NCI-H526 (cell line): ENCODE measurements at regions not wholly inside any gene's neighbourhood (a gene's known extent, or its start where the extent isn't known, plus 50 kb on each side); places are given as distances from the start of the nearest gene placed in this dataset.
A peak's percentile ranks its signal among the peaks of the same experiment; 100 is the strongest.
"Not testable (repeated sequence)": the region's sequence is repeated elsewhere in the genome, so short reads cannot be mapped to it uniquely, and the experiment has no call there.

Source experiments
- DNase-seq, 2 experiments: peaks; one replicate each; lab custom pipeline; 2025; lab: John Stamatoyannopoulos, UW

DNA sequence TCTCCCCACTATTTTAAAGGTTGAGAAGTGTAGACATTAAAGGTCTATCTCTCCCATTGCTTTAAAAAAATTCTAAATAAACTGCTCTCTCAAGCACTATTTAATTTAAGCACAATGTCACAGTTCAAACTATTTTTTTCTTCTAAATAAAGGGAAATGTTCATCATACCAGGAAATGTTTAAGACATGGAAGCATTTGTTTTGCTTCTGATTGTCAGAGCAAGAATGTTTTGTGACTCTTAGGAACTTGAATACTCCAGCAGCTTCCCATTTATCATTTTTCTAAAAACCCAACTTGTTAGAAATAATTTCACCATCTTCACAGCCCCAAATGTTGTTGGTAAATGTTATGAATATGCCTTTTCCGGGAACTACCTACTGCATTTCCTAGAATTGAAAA is 121.8 kb upstream of the NTF3 start:
- no peak for DNase-seq

DNA sequence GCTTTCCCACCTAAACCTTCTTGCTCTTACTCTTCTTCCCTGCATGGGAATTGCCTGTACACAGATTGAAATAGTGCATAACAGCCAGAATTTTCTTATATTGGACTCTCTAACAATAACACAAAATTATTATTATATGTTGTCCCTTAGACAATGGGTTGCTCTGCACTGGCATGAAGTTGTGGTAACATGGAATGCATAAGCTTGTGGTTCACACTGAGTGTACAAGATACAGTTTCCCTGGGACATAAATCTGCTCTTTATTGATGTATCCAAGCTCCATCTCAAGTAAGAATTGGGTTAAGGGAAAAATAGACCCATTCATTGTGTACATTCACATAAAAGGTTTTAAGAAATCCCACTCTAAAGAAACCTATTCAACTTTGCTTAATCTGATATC is 114.4 kb upstream of the NTF3 start:
- DNase-seq = no peak

DNA sequence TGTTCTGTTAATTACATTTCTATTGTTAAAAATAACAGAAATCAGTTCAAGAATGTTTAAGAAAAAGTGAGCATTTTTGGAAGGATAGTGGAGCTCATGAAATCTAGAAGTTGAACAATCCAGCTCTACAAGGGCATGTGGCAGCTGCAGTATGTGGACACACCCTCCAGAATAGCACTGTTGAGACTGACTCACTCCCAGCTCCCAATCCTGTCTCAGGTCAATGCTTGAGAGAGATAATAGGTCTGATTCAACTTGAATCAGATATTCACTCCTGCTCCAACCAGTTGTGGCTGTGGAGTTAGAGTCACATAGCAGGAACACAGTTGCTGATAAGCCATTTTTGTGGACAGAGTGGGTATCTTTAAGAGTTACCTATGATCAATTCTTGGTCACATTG is 113.0 kb upstream of the NTF3 start:
- DNase-seq = no peak

DNA sequence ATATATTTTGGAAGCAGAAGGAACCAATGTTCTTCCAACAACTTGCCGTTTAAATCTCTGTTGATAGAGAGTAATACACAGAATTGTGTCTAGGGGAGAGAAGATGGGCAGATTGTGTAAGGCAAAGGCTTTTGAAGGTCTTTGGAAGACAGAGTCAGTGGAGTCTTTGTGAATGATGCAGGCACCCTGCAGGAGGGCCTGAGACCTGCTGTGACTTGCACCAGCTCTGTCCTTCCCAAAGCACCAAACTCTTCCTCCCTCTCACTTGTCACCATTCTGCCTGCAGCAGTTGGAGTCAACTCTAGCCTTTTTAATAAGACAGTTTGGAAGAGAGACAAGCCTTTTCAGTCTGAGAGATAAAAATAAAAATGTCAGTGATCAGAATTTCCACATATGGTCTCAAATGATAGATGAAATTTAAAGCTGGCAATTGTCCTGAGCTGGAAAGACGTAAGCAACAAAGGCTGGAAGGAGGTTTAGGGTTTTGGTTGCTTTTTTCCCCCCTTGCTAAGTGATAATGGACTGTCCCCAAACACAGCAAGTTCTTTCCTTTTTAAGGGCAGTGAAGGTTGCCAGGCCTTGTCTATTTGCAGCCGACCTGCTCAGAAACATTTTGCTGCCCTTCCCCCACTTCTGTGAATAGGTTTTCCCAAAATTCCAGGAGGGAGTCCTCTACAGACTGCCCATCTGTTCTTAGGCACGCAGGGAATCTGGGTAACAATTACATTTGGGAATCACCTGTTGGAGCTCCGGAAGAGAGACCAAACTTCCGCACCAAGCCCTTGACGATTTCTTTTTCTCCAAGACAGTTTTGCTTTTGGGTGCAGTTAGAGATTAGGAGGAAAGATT is 103.0 kb upstream of the NTF3 start:
- no peak for DNase-seq

DNA sequence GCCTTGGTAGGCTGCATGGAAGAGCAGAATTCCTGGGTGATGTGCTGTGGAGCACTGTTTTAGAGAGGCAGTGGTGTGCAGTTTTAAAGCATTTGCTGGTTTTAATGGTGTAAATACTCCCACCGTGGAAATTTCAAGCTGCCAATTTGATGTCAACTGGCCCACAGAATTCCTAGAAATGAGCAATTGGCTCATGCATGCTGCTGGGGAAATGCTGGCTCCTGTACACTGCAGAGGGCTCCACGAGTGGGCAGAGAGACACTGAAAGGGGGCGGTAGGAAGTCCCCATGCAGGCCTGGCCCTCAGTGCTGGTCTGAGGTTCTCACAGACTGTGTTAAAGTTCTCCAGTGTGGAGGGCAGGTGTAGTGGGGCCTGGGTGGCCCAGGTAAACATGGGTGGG is 99.4 kb upstream of the NTF3 start:
- DNase-seq = no peak

DNA sequence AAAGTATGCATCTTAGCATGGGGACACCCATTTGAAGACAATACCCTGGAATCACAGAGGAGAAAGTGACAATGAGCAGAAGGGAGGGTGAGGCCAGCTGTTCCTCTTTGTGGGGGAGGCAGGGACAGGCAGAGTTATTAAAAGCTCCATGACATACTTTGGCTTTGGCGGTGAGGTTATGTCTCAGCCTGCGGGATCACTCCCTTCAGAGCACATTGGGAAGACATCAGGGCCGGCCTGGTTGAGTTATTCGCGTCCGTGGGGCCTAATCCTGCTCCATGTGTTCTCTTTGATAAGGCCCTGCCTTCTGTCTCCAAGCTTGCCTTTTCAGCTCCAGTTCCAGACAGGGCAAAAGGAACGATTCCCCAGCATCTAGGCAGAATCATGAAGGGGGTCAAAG is 98.8 kb upstream of the NTF3 start:
- DNase-seq = no peak

DNA sequence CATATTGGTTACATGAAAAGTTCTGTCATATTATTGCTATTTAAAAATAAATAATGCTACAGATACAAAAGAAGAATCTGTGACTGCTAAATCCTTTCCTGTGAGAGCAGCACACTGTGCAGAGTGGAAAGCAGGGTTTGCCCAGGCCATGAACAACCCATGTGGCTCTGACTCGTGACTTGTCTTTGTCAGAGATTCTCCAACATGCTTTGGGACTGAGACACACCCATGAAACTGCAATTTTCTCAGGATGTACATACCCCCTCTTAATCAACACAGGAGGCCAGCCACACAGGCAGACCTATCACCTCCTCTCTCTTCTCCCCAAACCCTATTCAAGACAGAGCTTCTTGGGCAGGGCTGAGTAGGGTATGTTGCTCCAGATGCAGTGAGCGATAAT is 96.8 kb upstream of the NTF3 start:
- no peak for DNase-seq

DNA sequence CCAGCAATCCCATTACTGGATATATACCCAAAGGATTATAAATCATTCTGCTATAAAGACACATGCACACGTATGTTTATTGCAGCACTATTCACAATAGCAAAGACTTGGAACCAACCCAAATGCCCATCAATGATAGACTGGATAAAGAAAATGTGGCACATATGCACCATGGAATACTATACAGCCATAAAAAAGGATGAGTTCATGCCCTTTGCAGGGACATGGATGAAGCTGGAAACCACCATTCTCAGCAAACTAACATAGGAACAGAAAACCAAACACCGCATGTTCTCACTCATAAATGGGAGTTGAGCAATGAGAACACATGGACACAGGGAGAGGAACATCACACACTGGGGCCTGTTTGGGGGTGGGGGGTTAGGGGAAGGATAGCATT is 90.8 kb upstream of the NTF3 start:
- DNase-seq = not testable (repeated sequence)

DNA sequence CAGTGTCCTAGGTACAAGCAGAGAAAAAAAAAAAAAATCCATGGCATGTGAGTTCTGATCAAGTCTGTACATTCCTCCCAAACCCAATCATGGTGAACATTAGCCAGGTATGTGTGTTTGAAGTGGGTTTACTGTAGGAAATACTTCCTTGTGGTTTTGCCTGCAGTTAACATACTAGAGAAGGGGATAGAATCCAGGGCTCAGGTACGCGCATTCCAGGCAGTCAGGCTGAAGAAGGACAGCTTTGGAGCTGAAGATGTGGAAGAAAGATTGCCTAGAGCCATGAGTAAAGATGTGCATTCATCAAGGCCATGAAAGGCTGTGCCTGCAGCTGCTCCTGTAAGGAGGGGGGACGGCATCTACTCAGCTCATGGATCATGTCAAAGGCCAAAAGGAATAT is 88.2 kb upstream of the NTF3 start:
- no peak for DNase-seq

DNA sequence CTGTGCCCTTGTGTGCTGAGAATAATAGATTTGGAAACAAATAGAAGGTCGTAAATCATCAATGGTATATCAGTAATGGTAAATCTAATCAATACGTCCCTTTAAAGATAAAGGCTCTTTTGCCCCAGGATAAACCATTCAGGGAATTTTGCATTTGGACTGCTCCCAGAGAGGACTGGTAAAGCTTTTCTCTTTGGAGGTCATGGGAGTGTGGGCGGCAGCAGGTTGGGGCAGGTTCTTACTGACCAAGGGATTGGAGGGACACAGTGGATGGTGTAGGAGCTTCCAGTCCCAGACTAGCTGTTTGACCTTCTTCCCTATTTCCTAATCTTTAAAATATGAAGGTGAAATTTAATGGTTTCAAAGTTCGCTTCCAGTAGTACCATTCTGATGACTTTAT is 87.8 kb upstream of the NTF3 start:
- no peak for DNase-seq

DNA sequence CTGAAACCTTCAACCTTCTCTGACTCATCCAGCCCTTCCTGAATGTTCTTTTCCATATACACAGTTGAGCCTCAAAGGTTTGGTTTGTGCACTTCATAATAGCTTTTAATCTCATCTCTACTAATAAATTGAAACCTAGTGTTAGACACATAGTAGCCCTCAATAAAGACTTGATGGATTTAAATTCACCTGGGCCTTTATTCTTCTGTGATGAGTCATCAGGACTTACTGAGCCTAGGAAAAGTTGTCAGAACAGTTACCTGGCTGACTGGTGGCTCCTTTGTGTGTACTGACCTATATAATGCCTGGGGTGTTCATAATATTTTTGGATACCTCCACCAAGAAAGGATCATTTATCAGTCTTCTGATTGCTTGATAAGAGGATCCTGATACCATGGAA is 86.4 kb upstream of the NTF3 start:
- no peak for DNase-seq

DNA sequence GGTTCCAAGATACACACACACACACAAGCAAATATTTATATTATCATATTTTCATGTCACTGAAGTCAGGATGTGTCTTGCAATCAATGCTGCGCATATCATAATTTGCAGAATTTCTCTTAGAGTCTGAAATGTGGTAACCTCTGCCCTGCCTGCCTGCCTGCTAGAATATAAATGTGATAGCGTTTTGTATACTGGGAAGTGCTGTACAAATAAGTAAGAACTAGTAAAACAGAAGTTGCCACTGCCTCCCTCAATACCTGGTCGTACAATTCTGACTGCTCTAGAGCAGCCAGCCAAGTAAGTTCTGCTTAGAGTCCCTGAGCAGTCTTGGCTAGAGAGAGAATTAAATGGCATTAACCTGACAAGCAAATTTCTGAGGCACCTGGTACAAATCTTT is 83.9 kb upstream of the NTF3 start:
- no peak for DNase-seq

DNA sequence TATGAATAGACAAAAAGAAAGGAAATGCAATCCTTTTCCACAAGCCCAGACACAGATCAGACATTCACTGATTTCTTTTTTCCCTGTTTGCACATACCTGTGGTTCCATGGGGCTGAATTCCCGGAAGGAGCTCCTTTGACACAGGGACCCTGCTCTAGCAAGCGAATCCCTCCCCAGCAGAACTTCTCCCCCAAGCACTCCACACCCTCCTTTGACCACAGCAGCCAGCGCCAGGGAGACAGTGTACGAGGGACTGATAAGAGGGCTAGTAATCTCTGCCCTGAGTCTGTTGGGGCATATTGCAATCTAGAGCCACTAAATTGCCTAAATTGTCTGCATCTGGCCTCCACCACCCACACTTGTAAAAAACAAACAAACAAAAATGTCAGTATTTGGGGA is 83.4 kb upstream of the NTF3 start:
- DNase-seq = no peak

DNA sequence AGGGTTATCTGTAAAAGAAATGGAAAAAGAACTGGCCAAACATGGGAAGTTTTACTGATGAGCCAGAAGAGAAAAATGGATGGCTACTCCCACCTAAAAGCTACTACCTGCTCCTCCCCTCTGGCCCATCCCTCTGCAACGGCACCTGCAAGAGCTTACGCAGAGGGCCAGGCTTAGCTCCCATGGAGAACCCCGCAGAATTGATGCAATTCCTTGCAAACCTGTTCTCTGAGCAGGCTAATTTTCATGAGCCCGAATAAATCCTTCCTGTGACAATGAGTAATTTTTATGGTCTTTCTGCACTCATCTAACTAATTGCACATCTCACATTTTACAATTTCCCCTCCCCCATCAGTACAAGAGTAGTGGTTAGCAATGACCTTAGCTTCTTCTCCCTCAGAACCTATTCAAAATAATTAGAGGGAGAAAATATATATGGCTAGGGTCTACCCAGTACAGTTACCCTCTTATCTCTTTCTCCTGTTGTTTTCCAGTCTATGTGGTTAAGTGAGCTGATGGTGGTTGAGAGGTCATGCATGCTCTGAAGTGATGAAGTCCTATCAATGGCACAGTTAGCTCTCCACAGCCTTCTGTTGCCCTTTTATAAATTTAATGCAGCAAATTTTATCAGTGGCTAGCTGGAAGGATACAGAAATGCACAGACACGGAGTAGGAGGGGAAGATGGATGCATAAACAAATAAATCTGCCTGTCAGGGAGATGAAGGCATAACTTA is 67.7 kb upstream of the NTF3 start:
- DNase-seq = no peak

DNA sequence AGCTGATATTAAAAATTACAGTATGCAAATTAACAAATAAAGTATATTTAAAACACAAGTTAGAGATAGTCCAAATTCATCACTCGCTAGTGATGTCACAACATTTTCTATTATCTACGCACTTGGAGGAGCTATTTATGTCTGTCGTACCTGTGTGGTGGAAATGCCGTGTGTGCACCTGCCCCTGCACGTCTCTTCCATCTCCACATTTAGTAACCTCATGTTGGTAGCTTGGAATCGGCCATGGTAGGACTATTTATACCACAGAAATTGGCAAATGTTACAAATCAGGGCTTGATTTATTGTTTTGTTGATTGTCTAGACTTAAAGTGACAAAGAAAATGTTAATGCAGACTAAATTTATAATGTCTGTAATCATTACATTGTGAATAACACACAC is 62.6 kb upstream of the NTF3 start:
- no peak for DNase-seq

DNA sequence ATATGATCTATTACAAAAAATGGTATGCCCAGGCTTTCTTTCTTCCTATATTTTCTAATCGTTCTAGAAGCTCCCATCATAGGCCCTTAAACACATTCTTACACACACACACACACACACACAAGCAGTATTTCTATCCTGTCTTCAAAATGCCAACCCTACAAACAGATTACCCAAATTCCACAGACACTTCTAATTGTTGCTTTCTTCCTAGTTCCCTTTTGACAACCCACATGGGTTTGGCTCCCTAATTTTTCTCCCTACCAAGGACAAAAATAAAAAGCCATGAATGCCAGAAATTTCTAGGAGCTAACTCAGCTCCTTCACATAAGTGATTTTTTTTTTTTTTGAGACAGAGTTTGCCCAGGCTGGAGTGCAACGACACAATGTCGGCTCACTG is 60.3 kb upstream of the NTF3 start:
- DNase-seq = no peak

DNA sequence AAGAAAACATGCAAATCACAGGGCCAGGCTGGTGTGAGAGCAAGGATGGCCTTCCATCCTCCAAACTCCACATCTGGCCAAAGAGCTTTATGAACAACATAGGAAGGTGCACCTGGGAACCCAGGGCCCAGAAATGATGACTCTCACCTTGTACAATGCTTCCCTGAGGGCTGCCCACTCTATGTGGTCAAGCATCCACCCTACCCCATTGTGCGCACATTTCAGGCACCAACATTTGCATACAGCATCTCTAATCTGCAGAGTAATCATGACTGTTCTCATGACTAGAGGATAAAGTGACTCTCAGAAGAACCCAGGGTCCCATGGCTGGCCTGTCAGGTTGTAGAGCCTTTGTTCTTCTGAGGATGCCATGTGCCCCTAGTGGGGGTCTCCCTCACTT is 57.2 kb upstream of the NTF3 start:
- peak in 1 of 2 experiments; percentile 2 for DNase-seq

DNA sequence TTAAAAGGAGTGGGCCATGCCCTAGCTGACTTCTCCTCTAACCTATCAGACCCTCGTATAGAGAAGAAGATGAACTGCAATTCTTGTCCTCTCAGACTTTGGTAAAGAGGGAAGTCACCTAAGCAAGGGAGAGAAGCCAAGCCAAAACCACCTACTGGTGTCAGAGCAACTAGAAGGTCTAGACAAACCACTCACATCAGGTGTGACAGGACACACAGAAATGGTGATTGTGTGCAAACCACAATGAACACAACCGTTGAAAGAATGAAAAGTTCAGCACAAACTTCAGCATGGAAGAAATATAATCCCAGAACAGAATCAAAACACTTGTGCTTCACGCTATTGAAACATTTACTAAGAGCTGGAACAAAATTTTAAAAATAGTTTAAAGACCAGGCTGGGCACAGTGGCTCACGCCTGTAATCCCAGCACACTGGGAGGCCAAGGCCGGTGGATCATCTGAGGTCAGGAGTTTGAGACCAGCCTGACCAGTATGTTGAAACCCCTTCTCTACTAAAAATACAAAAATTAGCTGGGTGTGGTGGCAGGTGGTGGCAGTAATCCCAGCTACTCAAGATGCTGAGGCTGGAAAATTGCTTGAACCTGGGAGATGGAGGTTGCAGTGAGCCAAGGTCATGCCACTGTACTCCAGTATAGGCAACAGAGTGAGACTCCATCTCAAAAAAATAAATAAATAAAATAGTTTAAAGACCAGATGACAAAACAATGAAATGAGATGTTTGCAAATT is 56.2 kb upstream of the NTF3 start:
- DNase-seq = no peak

DNA sequence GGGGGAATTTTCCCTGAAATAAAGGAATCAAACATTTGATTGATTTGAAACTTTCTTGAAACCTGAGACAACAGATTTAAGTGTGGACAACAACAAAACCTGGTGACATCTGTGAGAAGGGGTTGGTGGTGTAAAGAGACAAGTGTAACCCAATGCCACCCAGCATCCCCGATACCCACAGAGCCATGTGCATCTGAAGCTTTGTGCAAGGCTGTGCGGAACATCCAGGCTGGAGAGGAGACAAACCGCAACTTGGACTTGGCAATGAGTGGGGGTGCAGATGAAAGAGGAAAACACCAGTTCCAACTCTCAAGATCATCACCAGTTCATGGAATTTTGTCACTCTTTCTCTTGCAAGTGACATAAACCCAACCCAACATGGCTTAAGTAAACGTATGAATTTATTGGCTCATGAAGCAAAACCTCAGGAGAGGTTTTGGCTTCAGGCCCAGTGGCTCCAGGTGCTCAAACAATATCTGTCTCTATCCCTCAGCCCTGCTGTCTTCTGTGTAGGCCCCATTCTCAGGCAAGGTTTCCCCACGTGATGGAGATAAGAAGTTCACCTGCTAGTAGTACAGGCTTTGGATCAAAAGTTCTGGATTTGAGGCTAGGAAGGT is 55.2 kb upstream of the NTF3 start:
- DNase-seq = no peak

DNA sequence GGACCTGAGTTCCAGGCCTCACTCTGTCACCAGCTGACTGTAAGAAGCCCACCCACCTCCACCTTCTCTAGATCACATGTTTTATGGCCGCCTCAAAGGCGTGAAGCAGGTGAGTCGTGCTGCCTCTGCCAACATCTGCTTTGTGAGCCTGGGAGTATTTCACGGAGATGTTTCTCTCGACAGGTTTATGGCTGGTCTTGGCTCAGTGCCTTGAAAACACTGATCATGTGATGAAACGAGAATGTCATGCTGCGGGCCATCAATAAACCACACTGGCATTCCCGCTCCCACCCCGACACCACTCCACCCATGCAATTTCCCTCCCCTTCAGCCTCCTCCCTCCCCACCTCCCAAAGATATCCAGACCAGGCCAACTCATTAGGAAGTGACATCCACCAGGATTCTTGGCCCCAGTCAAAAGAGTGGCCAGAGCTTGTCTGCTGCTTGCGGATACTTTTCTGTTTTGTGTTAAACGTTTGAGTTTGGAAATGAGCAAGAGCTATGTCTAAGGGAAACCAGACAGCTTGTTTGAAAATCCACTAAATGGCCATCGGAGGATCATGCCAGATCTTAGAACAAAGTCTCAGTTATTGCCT is 53.8 kb upstream of the NTF3 start:
- DNase-seq = no peak

DNA sequence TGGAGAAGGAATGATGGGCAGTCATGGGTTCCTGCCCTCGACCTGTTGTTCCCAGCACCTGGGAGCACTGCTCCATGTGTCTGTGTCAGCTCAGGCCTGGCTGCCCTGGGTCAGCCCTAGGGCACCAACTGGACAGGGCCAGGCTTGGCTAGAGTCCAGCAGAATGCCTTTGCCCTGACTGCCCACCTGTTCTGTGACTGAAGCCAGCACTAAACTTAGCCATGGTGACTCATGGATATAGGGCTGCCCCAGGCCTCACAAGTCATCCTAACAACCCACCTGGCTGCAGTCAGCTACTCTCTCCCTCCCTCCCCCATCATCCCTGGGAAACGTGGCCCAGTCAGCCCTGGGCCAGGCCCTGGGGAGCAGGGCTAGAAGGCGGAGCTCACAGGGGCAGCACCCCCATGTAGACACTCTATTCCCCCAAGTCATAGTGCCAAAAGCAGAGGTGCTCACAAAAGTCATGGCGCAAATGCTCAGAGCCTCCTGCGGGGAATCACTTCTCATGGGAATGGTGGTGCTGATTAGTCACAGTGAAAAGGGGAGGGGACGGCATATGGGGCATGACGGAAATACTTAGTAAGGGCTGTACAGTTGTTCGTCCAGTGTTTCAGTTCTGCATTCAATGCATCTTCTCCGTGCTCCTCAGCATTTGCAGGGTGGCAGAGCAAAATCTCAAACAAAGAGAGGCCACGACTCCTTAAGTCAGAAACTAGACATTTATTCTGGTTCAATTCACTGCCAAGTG is 52.0 kb upstream of the NTF3 start:
- DNase-seq = no peak
